ENCODE measurements at regions not wholly inside any gene's neighbourhood (a gene's known extent, or its start where the extent isn't known, plus 50 kb on each side); places are given as distances from the start of the nearest gene placed in this dataset.

- Histone ChIP-seq H3K4me1 (ENCODE audit: insufficient read depth, low read length, poor library complexity, severe bottlenecking) (no peaks in the 10 kb centered on the region), H3K4me3 (ENCODE audit: low read depth, low read length, poor library complexity, severe bottlenecking) (no peak overlapping the region), H3K36me3 (ENCODE audit: insufficient read depth, low read length, poor library complexity, severe bottlenecking) (no peaks in the 10 kb centered on the region), H3K27ac (ENCODE audit: low read depth, low read length, poor library complexity, severe bottlenecking) (no peak overlapping the region), H3K27me3 (replicated peaks; ENCODE audit: insufficient read depth, low read depth, low read length, poor library complexity) (no peaks in the 10 kb centered on the region), H3K9me3 (ENCODE audit: low read depth, low read length, poor library complexity, severe bottlenecking) (peaks cover 4% of the 10 kb centered on the region)
- intact Hi-C loops (cut with micrococcal nuclease; ENCODE audit: unreplicated experiment) = no loop called here
- BruUV-seq (replicated peaks) = no TSS peak
- POLR2A ChIA-PET (ENCODE audit: low non-redundant PET) = no interaction called here
- TF ChIP-seq, protein P1, sequence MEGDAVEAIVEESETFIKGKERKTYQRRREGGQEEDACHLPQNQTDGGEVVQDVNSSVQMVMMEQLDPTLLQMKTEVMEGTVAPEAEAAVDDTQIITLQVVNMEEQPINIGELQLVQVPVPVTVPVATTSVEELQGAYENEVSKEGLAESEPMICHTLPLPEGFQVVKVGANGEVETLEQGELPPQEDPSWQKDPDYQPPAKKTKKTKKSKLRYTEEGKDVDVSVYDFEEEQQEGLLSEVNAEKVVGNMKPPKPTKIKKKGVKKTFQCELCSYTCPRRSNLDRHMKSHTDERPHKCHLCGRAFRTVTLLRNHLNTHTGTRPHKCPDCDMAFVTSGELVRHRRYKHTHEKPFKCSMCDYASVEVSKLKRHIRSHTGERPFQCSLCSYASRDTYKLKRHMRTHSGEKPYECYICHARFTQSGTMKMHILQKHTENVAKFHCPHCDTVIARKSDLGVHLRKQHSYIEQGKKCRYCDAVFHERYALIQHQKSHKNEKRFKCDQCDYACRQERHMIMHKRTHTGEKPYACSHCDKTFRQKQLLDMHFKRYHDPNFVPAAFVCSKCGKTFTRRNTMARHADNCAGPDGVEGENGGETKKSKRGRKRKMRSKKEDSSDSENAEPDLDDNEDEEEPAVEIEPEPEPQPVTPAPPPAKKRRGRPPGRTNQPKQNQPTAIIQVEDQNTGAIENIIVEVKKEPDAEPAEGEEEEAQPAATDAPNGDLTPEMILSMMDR (conservative IDR thresholded peaks at IDR 0.05; ENCODE audit: low read depth, low read length) = no peak
- TF ChIP-seq EZH2 (IDR thresholded peaks at IDR 0.05; ENCODE audit: borderline replicate concordance, low read depth, low read length, poor library complexity, severe bottlenecking) = no peak
- DNase-seq (ENCODE audit: low spot score) = no peak
- CTCF ChIA-PET = no interaction called here
Observed at GRCh38 chr9:10983251-10983650, 370.4 kb upstream of the PTPRD start.

DNA sequence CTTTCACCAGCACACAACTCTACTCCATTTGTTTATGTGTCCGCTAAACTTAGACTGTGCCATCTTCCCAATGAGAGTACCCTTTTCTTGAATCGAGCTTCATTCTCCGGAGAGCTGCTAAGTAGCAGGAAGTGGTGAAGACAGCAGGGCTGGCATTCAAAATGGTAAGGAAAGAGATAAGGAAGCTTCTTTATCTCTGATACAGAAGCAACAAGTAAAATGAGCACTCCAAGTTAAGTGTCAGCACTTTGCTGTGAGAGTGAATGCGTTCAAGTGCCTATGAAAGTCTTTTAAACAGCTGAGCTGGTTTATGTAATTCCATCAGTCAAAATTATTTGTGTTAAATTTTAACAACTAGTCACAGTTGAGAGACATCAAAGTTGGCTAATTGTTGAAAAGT is 386.8 kb upstream of the PTPRD start:
- intact Hi-C loops (cut with micrococcal nuclease; ENCODE audit: unreplicated experiment) = no loop called here
- H3K36me3 ChIP-seq (ENCODE audit: insufficient read depth, low read length, poor library complexity, severe bottlenecking) = no peaks in the 10 kb centered on the region
- POLR2A ChIA-PET (ENCODE audit: low non-redundant PET) = no interaction called here
- no peak for DNase-seq (ENCODE audit: low spot score)
- H3K27ac ChIP-seq (ENCODE audit: low read depth, low read length, poor library complexity, severe bottlenecking) = no peak overlapping the region
- CTCF ChIA-PET = interaction anchor here (0.7 kb wide), 1 partner anchor 192 kb away, joined by 3 read pairs; no protein-coding TSS in a partner anchor
- H3K9me3 ChIP-seq (ENCODE audit: low read depth, low read length, poor library complexity, severe bottlenecking) = no peaks in the 10 kb centered on the region
- BruUV-seq (replicated peaks) = no TSS peak
- H3K27me3 ChIP-seq (replicated peaks; ENCODE audit: insufficient read depth, low read depth, low read length, poor library complexity) = no peaks in the 10 kb centered on the region
- H3K4me1 ChIP-seq (ENCODE audit: insufficient read depth, low read length, poor library complexity, severe bottlenecking) = no peaks in the 10 kb centered on the region
- H3K4me3 ChIP-seq (ENCODE audit: low read depth, low read length, poor library complexity, severe bottlenecking) = no peak overlapping the region
- TF ChIP-seq, protein P1 (conservative IDR thresholded peaks at IDR 0.05; ENCODE audit: low read depth, low read length) = no peak
- TF ChIP-seq EZH2 (IDR thresholded peaks at IDR 0.05; ENCODE audit: borderline replicate concordance, low read depth, low read length, poor library complexity, severe bottlenecking) = no peak

DNA sequence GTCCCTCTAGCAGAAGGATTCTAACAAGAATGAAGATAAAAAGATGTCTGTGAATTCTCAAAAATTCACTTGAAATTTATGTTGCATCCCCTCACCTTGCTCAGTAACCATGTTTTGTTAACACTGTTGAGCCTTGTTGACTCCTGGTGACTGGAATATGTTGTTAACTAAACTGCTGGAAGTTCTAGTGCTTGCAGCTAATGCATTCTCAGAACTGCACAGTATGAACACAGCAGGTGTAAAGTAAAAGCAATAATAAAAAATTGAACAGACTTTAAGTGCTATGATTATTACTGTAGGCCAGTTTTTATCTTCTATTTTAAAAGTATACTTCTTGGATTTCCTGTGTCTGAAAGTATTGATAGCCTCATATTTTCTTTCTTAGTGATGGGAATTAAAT is 388.7 kb upstream of the PTPRD start:
- H3K27me3 ChIP-seq (replicated peaks; ENCODE audit: insufficient read depth, low read depth, low read length, poor library complexity) = no peaks in the 10 kb centered on the region

More for the DNA sequence above, 388.7 kb upstream of the PTPRD start:
- Histone ChIP-seq H3K4me1 (ENCODE audit: insufficient read depth, low read length, poor library complexity, severe bottlenecking) (no peaks in the 10 kb centered on the region), H3K27ac (ENCODE audit: low read depth, low read length, poor library complexity, severe bottlenecking) (no peak overlapping the region), H3K9me3 (ENCODE audit: low read depth, low read length, poor library complexity, severe bottlenecking) (no peaks in the 10 kb centered on the region), H3K4me3 (ENCODE audit: low read depth, low read length, poor library complexity, severe bottlenecking) (no peak overlapping the region), H3K36me3 (ENCODE audit: insufficient read depth, low read length, poor library complexity, severe bottlenecking) (no peaks in the 10 kb centered on the region)
- TF ChIP-seq, protein P1 (conservative IDR thresholded peaks at IDR 0.05; ENCODE audit: low read depth, low read length) = no peak
- TF ChIP-seq EZH2 (IDR thresholded peaks at IDR 0.05; ENCODE audit: borderline replicate concordance, low read depth, low read length, poor library complexity, severe bottlenecking) = no peak
- no TSS peak for BruUV-seq (replicated peaks)
- CTCF ChIA-PET = no interaction called here
- DNase-seq (ENCODE audit: low spot score) = no peak
- intact Hi-C loops (cut with micrococcal nuclease; ENCODE audit: unreplicated experiment) = no loop called here
- POLR2A ChIA-PET (ENCODE audit: low non-redundant PET) = no interaction called here
